ENCODE measurements at regions not wholly inside any gene's neighbourhood (a gene's known extent, or its start where the extent isn't known, plus 50 kb on each side); places are given as distances from the start of the nearest gene placed in this dataset.
"Not testable (repeated sequence)": the region's sequence is repeated elsewhere in the genome, so short reads cannot be mapped to it uniquely, and the experiment has no call there.

- DNase-seq (ENCODE audit: low spot score), result no peak
Measured at GRCh38 chr12:46711756-46712155, 114.0 kb downstream of the SLC38A4 start.

GRCh38 chr12:46710125-46710743 lies 115.6 kb downstream of the SLC38A4 start:
- DNase-seq (ENCODE audit: low spot score), result no peak

- DNase-seq (ENCODE audit: low spot score), result no peak
Measured at GRCh38 chr12:46702581-46703344, 123.0 kb downstream of the SLC38A4 start.

DNA sequence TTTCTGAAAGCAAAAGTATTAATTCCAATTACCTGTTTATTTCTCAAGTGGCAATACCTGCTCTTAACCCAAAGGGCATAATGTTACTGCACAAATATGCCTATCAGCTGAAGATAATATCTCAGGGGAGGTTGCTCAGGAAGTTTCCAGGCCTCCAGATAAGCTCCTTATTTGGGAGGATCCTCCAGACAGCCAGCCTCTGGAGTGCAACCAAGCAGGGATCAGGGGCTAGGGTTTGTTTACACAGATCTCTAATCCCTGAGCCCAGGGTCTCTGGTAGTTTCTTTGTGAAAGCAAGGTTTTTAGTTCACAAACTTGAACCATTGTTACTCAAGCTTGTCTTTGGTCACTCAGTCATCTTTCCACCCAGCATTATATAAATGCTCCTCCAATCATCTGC lies 124.4 kb downstream of the SLC38A4 start:
- DNase-seq (ENCODE audit: low spot score), result peak; percentile 23

DNA sequence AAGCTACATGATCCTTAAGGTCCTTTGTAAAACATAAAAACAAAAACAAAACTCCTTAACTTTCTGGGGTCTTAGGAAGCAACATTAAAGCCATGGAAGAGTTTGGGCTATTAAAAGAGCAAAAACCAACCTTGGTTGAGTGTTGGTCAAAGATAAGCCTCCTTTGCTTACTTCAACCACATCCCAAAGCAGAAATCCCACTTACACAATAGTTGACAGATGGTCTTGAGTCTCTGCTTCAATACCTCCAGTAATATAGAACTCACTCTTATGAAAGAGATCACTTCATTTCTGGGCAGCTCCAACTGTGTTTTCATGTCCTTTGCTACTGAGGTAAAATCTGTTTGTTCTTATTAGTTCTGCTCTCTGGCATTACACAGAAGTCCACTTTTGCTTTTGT lies 125.8 kb downstream of the SLC38A4 start:
- DNase-seq (ENCODE audit: low spot score), result no peak

- no peak for DNase-seq (ENCODE audit: low spot score)
Measured at GRCh38 chr12:46698003-46698402, 127.8 kb downstream of the SLC38A4 start.

- DNase-seq (ENCODE audit: low spot score), result no peak
Measured at GRCh38 chr12:46693518-46693917, 132.3 kb downstream of the SLC38A4 start.

DNA sequence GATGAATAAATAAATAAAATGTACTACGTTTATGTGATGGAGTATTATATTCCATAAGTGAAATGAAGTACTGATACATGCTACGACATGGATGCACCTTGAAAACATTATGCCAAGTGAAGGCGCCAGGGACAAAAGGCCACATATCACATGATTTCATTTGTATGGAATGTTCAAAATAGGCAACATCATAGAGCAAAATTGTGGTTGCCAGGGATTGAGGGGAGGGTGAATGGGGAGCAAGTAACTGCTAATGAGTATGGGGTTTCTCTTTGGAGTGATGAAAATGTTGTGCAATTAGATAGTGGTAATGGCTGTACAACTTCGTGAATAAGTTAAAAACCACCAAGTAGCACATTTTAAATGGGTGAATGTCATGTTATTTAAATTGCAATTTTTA lies 132.8 kb downstream of the SLC38A4 start:
- no peak for DNase-seq (ENCODE audit: low spot score)

DNA sequence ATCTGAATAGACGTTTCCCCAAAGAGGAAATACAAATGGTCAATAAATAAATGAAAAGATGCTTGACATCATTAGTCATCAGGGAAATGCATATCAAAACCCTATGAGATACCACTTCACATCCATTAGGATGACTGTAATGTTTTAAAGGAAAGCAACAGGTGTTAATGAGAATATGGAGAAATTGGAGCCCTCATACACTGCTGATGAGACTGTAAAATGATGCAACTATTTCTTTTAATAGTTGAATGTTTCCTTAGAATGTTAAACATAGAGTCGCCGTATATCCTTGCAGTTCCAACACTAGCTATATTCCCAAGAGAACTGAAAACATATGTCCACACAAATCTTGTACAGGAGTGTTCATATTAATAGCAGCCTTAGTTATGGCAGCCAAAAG lies 133.2 kb downstream of the SLC38A4 start:
- DNase-seq (ENCODE audit: low spot score), result no peak

DNA sequence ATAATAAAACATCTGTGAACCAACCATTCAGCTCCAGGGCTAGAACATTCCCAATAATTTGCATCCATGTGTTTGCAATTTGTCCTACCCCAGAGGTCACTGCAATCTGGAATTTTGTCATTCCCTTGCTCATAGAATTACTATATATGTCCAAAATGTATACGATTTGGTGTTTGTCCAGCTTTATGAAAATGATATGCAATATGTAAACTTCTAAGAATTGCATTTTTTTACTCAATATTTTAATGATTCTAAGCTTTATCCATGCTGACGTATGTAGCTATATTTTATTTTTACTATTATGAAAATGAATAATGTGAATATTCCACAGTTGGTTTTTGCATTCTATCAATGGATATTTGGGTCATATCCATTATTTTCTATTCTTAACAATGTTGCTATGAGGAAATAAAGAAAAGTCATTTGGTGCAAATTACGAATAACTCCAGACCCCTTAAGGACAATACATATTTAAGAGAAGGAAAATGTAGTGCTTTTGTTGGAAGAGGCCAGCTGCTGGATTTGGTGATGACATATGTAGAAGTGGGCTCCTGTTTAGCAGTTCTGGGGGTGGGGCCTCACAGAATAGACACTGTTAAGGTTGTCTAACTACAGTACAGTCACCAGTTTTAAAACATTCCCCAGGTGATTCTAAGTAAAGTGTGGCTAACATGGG lies 139.4 kb downstream of the SLC38A4 start:
- DNase-seq (ENCODE audit: low spot score), result no peak

GRCh38 chr12:46684243-46684642 lies 141.6 kb downstream of the SLC38A4 start:
- DNase-seq (ENCODE audit: low spot score), result not testable (repeated sequence)

GRCh38 chr12:46682148-46682547 lies 143.6 kb downstream of the SLC38A4 start:
- no peak for DNase-seq (ENCODE audit: low spot score)

DNA sequence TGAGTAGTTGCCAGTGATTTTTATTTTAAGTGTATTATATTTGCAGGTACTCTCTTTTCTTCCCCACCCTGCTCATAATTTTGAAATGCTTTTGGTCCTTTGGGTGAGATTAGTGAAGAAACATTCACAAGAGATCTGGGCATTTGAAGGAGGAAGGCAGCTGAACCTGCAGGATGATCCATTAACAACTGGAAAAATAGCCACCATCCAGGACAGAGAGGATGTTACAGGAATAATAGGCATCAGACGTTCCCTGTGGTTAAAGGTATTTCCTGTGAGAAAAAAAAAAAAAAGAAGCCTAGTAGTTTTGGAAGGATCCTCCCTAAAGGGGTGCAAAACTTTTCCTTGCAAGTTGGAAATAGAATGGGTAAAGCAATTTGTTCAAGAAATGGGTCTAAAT lies 145.3 kb downstream of the SLC38A4 start:
- DNase-seq (ENCODE audit: low spot score), result no peak

GRCh38 chr12:46679754-46680153 lies 146.0 kb downstream of the SLC38A4 start:
- no peak for DNase-seq (ENCODE audit: low spot score)

DNA sequence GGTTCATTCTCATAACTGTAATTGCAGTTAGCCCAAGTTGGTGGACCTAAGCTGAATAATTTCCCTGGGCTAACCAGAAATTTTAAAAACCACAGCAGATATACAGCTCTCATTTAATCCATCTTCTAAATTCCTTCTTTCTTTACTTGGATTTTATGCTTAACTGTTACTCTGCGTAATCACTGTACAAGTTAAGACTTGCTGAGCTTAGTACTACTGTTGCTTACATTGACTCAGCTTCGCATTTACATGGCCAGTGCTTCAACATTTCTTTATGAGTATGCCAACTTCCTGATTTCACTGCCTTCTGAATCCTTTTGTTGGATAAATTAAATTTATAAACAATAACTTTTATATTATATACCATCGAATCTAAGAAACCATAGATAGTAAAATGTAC lies 147.4 kb downstream of the SLC38A4 start:
- no peak for DNase-seq (ENCODE audit: low spot score)

- DNase-seq (ENCODE audit: low spot score), result peak; percentile 40
Measured at GRCh38 chr12:46677749-46678148, 148.0 kb downstream of the SLC38A4 start.

DNA sequence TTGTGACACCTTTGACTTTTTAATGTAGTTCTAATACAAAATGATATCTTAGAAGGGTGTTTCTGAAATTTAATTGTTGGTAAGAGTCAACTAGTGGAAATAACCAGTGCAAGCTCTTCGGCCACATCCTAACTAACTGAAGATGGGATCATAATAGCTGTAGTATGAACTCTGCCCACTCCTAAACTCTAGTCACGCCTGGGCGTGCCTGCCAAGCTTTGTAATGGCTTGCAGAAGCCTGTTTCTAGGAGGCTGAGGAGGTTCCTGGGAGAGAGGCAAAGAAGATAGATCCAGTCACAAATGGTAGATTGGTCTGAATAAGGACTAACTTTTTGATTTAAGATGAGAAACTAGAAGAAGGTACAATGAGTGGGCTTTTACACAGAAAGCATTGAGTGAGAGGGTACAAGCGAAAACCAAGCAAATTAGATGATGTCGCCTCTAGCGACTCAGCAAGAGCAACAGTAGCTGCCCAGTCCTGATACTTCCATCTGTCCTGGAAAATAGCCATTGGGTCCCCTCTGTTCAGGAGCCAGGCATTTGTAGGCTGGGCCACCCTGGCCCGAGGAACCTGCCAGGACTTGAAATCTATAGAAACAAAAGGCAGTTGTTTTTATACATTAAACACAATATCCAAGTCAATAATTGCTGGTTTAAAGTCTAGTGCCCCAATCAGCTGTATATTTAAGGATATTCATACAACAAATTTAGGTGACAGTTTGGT lies 148.8 kb downstream of the SLC38A4 start:
- no peak for DNase-seq (ENCODE audit: low spot score)

- DNase-seq (ENCODE audit: low spot score), result no peak
Measured at GRCh38 chr12:46676396-46676795, 149.4 kb downstream of the SLC38A4 start.

DNA sequence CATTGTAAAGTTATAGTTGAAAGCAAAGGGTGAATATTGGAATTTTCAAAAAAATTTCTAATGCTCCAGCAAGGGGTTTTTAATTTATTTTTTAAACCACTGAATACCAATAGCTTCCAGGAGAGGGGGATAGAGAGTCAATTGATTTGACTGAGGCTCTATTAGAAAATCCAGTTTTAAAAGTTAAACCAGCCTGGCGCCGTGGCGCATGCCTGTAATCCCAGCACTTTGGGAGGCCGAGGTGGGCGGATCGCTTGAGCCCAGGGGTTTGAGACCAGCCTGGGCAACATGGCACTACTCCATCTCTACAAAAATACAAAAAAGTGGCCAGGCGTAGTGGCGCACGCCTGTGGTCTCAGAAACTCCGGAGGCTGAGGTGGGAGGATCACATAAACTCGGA lies 150.1 kb downstream of the SLC38A4 start:
- DNase-seq (ENCODE audit: low spot score), result peak; percentile 41

GRCh38 chr12:46674800-46675199 lies 151.0 kb downstream of the SLC38A4 start:
- DNase-seq (ENCODE audit: low spot score), result no peak

DNA sequence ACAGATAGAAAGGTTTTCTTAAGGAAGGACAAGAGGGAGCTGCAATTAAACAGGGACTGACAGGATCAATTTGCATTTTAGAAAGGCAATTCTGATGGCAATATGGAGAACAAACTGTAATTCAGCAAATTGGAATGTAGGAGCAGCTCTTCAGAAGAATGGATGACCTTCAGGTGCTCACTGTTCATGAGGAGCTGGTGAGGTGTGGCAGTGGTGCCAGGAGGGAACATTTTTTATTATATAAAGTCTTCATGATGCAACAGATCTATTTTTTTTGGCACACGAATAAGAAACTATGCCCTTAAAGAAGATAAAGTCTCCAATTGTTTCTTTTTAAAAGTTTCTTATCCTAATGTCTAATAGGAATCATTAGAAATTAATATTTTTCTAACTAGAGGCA lies 151.7 kb downstream of the SLC38A4 start:
- no peak for DNase-seq (ENCODE audit: low spot score)

DNA sequence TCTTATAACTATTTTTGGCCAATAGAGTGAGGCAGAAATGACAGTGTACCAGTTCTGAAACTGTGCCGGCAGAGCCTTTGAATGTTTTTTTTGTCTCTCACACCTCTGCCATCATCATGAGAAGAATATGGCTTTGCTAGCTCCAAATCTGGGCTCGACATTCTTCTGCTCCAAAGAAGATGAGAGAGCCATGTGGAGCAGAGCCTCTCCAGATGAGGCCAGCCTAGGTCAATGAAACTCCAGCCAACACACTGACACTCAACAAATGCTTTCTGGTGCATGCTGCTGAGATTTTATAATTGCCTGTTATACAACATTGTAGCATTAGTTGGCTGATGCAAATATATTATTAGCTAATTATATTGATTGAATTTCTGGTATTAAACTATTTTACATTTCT lies 154.7 kb downstream of the SLC38A4 start:
- DNase-seq (ENCODE audit: low spot score), result no peak

GRCh38 chr12:46670636-46671035 lies 155.2 kb downstream of the SLC38A4 start:
- no peak for DNase-seq (ENCODE audit: low spot score)

Measured in iPS-NIHi11 (cell line).